ENCODE measurements at regions not wholly inside any gene's neighbourhood (a gene's known extent, or its start where the extent isn't known, plus 50 kb on each side); places are given as distances from the start of the nearest gene placed in this dataset.
"Not testable (repeated sequence)": the region's sequence is repeated elsewhere in the genome, so short reads cannot be mapped to it uniquely, and the experiment has no call there.

- DNase-seq: no peak
These were observed 102.7 kb upstream of the RBPJ start for GRCh38 chr4:26217961-26218676.

DNA sequence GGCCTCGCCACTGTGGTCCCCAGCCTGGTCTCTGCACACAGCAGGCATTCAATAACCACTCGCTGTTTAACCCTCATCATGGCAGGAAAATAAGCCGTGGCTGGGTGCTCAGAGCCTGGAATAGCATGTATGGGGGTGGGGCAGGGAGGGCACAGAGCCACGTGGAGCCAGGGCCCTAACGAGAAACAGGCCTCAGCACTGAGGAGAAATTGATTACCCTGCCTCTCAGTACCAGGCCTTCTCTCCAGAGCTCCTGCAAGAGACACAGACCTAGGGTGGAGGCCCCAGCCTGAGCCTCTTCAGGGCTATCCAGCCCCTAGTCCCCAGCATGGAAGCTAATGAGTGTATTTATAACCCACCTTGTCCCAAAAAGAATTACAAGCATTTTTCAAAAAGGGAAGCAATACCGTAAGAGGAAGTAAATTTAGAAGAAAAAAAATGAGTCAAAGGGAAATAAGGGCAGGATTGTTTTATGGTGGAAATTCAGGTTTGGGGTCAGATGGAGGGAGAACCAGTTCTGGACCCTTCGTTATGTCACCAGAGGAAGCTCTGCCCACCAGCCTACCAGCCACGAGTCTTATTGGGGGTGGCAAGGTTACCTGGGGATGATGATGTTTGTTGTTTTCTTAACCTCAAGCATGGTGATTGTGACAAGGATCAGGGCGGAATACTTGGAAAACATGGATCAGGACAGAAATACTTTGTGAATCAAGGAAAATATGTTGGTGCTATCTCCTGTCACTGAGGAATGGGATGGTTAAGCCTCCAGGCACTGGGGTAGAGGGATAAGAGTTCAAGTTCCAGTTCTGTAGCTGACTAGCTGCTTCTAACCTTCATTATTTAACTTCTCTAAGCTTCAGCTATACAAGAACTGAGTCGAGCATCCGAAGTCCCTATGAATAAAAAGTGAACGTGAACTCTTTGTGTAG lies 101.9 kb upstream of the RBPJ start:
- no peak for DNase-seq

GRCh38 chr4:26220696-26221095 lies 100.1 kb upstream of the RBPJ start:
- no peak for DNase-seq

DNA sequence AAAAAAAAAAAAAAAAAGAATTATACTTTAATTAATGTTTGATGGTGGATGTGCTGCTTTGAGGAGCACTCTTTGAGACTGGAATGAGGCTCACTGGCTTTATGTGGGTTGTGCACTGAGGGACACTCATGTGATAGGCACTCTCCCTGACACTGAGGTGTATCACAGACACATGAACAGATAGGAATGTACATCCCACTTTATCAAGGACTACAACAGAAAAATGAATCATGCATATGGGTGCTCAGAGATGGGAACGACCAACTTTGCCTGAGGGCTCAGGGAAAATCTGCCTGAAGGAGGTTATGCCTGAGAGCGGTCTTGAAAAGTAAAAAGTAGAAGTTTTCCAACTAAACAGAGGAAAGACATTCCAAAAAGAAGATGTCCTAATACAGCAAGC lies 97.7 kb upstream of the RBPJ start:
- no peak for DNase-seq

GRCh38 chr4:26226629-26227376 lies 94.0 kb upstream of the RBPJ start:
- no peak for DNase-seq

GRCh38 chr4:26227601-26228229 lies 93.1 kb upstream of the RBPJ start:
- no peak for DNase-seq

DNA sequence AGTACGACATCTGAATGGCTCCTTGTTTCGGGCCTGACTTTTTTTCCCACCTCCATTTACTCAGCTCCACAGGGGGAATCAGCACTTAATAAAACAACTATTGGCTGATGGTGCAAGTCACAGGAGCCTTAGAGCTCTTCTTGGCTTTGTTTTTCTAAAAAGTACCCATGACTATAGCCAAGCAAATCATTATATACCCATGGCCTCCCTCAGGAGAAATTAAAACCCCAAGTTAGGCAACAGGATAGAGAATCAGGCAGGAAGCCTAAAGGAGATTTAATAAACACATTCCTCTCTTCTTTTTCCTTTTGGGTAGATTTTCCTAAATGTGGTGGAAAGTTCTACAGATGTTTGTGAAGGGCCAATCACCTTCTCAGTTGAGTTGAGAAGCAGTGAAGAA lies 91.9 kb upstream of the RBPJ start:
- no peak for DNase-seq

- no peak for DNase-seq
These were observed 90.8 kb upstream of the RBPJ start for GRCh38 chr4:26229974-26230373.

DNA sequence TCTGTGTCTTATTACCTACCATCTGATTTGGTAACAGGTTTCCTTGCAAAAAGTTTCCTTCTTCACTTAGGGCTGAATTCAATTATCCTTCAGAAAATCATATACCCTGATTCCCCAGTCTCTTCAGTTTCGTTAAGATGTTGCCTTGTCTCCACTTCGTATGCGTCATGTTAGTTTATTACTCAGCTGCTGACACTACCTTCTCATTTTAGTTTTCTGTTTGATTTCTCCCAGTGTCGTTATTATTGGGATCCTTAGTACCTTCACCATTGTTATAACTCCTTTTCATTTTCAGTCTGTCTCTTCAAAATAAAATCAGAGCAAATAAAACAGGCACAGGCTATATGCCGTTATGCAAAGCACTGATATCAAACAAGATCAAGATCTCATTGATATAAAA lies 87.5 kb upstream of the RBPJ start:
- DNase-seq: no peak

GRCh38 chr4:26235500-26235899 lies 85.3 kb upstream of the RBPJ start:
- DNase-seq: peak; percentile 85

GRCh38 chr4:26237916-26238315 lies 82.9 kb upstream of the RBPJ start:
- no peak for DNase-seq

- DNase-seq: no peak
These were observed 82.4 kb upstream of the RBPJ start for GRCh38 chr4:26238426-26238777.

DNA sequence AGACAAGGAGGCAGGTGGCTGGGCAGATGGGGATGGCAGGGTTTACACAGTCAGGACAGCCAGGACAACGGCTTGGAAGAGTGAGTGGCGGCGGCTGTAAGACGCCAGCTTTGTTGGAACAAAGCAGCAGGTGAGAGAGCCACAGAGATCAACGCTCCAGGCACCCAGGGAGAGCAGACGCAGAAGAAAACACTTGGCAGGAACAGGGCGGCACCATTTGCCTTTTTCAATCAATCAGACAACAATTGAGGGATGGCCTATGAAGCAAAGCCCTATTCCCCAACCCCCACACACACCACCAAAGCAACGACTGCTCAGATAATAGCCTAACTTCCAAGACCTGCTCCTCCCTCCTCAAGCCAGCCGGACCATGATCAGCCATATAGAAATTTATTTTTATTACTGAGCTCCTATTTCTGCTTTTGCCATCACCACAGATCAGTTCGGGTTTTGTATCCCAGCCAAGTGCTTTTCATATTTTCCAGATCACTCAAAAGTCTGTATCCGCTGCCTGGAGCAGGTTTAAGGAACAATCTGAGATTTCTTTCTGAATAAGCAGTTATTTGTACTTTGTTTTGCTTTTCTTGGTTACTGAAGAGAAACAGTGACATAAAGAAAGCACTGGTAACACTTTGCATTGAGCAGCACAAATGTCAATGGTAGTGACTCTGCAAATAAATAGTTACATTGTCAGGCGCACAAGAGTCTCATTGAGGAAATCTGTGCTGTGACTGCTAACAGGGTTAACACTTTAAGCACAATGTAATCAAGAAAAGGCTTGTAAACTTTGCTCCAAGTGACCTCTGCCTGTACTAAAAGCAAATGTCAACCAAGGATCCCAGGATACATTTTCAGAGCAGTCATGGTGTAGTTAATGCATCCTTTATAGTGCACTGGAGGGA lies 81.8 kb upstream of the RBPJ start:
- DNase-seq: peak; percentile 90

GRCh38 chr4:26239801-26240200 lies 81.0 kb upstream of the RBPJ start:
- DNase-seq: no peak

DNA sequence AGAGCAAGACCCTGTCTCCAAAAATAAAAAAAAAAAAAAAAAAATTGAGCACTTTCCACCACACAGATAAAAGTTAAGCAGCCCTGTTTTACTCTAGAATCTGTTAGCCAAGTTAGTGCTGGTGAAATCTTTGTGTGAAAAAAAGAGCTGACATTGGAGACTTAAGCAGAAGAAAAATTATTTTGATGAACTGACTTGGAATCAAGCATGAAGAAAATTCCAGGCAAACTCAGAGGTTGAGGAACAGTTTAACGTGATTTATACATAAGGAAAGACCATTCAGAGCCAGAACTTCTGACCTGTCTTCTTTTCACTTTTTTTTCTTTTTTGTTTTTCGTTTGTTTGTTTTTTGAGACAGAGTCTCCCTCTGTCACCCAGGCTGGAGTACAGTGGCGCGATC lies 79.6 kb upstream of the RBPJ start:
- DNase-seq: no peak

DNA sequence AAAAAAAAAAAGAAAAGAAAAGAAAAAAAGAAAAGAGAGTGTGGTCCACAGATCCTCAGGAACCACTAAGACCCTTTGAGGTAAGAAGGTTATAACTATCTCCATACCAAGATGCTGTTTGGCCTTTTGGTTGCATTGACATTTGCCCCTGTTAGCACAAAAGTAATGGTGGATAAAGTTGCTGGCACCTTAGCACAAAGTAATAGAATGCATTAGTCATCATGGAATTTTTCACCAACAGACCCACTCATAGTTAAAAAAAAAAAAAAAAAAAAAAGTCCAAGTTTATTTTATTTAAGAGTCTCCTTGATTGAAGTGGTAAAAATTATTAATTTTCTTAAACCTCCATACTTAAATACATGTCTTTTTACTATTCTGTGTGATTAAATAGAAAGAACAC lies 78.4 kb upstream of the RBPJ start:
- DNase-seq: no peak

DNA sequence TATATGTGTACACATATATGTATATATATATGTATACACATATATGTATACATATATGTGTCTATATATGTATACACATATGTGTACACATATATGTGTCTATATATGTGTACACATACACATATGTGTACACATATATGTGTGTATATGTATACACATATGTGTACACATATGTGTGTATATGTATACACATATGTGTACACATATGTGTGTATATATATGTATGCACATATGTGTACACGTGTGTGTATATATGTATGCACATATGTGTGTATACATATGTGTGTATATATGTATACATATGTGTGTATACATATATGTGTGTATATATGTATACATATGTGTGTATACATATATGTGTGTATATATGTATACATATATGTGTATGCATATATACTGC lies 76.7 kb upstream of the RBPJ start:
- not testable (repeated sequence) for DNase-seq

- peak; percentile 69 for DNase-seq
These were observed 72.2 kb upstream of the RBPJ start for GRCh38 chr4:26248647-26249046.

DNA sequence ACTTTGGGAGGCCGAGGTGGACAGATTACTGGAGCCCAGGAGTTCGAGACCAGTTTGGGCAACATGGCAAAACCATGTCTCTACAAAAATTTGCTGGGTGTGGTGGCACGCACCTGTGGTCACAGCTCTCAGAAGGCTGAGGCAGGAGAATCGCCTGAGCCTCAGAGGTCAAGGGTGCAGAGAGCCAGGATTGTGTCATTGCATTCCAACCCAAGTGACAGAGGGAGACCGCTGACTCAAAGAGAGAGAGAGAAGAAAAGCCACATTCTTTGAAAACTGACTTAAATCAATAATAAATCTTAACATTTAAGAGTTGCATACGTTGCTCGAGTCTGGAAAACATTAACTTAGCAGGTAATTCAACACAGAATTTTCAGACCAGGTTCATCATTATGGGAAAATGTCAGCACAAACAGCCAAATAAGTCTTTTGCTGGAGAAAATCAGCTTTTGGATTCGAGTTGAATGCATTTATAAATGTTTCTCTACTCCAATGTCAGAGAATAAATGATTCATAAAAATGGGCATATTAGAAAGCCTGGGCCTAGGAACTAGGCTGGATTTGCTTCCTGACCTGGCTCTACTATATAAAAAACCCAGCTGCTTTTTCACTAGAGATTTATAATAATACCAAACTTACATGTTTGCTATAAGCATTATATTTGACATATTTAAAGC lies 68.3 kb upstream of the RBPJ start:
- DNase-seq: no peak

GRCh38 chr4:26253968-26254367 lies 66.8 kb upstream of the RBPJ start:
- DNase-seq: no peak

GRCh38 chr4:26255989-26256388 lies 64.8 kb upstream of the RBPJ start:
- no peak for DNase-seq
